NCI-H2107 treated with DMSO at 0.1 percent for 48 hours (cell line): ENCODE measurements at regions not wholly inside any gene's neighbourhood (a gene's known extent, or its start where the extent isn't known, plus 50 kb on each side); places are given as distances from the start of the nearest gene placed in this dataset.

ENCODE experiments used
- DNase-seq: peaks from one replicate; lab custom pipeline; 2025; ENCODE audit not compliant: unreplicated experiment; lab: John Stamatoyannopoulos, UW

DNA sequence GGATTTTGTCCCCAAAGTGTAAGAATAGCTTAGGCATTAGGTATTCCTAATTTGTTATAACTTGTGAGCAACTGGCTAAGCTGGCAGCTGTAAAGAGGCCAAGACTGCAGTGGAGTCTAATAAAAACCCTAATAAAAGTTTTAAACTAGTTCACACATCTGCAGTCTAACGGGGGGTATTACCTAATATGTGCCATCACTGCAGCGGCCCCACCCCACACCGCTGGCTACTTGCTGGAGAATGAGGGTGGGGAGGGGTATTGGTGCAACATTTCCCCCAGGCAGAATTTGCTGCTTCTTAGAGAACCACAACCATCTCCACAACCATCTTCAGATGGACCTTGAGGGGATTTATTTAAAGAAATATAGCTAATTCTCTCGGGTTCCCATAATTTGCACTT, 135.0 kb downstream of the ZC3H11B start:
- no peak for DNase-seq

DNA sequence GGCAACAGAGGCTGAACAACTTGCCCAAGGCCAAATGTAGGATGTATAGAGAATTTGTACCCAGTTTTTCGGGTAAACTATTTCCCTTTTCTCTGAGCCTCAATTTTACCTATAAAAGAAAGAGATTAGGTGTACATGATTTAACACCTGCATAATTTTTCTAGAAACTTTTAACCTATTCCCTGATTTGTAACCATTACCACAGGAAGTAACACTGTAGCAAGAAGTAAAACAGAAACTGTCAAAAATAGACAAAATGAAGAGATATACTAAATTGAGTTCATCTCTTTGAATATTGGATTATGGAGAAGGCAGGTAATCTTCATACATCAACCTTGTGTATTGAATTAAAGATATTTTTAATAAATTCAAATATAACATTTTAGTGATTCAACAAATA, 136.2 kb downstream of the ZC3H11B start:
- DNase-seq: no peak

DNA sequence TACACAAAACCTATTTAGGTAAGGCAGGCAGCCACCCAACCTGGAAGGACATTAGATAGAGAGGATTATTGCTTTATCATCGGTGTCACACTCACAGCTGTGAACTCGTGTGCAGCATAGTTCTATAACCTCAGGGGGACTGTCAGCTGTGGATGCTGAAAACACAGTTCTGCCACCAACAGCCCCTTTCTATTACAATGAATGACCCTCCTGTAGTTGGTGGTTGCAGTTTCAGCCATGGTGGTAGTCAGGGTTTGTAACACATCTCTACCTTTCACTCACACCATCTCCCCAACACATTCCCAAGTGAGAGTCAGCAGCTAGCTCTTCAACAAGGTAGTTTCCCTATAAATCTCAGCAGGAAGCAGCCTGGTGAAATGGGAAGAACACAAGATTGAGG, 136.8 kb downstream of the ZC3H11B start:
- DNase-seq: no peak

DNA sequence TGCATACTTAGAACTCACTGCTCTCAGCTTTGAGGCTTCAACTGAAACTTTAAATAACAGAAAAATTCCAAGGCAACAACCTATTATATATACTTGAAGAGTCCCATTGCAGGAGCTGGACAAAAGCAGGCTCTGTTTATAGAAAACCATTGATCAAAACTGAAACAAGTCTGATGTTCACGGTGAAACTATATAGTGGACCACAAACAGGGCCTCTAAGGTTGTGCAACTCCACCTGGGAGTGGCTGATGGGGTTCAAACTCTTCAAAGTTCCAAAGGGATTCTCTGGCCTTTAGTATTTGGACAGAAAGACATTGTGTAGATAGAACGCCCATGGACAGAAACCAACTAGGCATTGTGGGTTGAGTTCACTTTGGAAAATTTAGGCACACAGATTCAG, 140.3 kb downstream of the ZC3H11B start:
- DNase-seq: no peak

DNA sequence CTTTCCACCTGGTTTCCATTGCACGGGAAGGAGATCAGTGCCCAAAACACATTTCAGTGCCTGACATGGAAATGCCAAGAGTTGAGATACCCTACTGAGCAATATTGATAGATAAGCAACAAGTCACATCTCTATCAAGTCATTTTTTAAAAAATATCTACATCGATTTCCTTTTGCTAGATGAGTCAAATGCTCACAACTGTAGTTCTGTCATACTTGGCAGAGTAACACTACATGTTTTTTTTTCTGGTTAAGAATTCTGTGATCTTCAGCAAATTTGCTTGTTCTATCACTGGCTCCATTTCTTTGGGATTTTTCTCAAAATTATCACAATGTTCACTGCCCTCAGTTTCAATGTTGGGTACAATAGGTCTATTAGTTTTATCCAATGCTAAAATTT, 145.4 kb downstream of the ZC3H11B start:
- DNase-seq: no peak

DNA sequence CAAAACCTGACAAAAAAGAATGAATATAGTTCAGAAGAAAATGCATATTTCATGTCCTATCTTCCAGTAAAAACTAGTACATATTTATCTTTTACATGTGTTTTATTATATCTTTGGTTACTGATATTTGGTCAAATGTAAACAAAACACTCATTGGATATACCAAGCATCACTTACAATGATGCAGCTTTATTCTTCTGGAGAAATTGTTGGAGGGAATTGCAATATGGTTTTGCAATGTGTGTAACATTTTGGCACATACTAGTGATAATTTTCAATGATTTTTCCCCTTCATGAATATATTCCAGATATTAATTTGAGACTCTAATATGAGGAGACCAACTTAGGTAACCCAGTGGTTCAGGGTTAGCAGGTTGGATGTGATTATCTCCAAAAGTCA, 146.1 kb downstream of the ZC3H11B start:
- no peak for DNase-seq

DNA sequence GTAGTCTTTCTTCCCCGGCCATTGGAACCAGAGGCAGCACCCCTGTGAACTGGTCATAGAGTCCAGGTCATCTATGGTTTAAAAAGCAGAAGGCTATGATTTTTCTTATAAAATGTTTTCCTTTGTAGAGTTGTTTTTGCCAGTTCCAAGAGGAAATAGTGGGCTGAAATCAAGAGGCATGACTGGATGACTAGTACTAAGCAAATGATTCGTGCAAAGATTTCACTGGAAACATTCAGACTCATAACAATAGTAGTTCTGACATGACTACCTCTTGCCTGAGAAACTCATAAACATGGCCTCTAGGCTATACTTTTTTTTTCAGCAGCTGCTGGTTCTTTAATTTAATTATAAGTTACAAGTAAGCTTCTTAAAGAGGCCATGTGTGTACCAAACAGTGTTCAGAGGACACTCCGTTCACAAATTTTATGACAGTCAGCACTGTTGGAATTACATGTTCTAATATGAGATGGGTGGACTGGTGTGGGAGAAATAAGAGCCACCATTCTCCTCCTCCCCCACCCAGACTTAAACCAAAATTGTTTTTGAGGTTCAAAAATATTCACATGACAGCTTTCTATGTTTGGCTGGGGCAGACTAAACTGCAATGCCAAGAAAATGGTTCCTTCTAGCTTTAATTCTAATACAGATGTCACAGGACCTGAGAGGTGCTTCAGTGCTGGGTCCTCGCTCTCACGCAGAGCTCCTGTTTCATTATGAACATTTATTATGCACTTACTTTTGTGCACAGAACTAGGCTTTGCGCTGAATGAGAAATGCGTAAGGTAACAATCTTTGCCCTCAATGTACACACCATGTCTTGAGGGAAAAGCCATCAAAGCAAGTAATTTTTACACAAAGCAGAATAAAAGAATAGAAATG, 147.5 kb downstream of the ZC3H11B start:
- DNase-seq: no peak

DNA sequence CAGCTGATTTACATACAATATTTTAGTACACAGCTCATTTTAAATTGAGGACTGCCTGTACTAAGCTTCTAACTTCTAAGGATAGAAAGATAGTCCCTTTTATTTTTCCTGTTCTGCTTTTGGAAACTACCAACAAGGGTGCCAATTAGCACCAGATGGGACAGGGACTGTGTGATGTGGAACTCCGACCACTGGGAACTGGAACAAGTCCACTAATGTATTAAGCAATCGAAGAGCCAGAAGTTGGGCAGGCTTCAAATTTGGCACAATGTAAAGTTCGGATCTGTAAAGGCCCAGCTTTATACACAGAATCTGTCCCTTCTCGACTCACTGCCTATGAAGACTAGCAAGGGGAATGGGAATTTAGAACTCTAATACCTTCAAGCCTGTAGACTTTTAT, 149.3 kb downstream of the ZC3H11B start:
- DNase-seq: no peak

DNA sequence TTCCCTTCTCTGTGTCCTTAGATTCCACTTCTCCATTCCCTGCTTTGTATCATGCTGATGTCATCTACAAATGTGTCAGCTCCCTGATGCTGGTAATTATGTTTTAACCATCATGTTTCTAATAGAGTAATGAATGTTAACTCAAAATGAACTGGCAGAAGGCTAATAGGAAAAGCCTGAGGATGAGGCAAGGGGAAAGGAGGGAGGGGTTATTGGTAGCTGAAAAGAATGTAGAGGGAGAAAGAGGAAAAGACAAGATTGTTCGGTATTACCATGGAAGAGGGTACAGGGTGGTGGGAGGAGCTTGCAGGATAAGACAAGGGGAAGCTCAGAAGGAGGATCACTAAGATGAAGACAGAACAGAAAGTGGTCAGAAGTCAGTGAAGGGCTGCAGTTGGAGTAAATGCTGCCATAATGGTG, 150.9 kb downstream of the ZC3H11B start:
- no peak for DNase-seq

DNA sequence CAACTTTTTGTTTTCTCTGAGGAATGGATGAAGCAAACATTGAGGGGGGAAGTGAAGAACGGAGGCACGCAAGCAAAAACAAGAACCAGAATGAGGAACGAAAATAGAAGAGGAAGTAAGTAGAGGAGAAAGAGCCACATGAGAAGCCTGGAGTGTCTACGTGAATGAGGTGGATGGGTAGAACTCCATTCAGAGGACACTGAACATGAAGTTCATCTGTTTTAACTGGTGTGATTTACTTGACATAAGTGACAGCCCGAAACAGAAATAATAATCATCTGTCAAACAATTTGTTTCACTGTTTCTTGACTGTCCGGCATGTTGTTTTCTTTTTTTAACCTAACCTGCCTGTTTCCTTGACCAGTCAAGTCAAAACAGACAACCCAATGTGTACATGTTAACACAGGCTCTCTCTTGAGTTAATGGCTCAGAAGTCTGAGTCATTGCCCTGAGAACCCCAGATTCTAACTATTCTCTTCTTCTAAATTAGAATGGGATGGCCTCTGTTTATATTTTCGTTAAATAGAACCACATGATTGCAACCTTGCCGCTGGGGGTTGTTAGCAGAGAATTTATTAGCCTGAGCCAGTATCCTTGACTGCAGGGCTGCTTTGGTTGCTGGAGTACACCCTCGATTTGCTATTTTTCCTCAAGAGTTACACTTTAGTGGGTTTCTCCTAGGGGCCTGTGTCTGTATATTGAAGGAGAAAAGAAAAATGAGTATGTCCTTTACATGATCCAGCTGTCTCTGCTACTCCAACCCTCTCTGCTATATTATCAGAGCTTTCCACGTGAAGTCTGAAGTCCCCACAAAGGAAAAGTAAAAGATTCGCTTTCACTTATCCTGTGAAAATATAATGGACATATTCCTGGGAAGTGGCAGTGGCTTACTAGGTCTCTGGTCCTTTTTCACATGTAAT, 151.7 kb downstream of the ZC3H11B start:
- no peak for DNase-seq

DNA sequence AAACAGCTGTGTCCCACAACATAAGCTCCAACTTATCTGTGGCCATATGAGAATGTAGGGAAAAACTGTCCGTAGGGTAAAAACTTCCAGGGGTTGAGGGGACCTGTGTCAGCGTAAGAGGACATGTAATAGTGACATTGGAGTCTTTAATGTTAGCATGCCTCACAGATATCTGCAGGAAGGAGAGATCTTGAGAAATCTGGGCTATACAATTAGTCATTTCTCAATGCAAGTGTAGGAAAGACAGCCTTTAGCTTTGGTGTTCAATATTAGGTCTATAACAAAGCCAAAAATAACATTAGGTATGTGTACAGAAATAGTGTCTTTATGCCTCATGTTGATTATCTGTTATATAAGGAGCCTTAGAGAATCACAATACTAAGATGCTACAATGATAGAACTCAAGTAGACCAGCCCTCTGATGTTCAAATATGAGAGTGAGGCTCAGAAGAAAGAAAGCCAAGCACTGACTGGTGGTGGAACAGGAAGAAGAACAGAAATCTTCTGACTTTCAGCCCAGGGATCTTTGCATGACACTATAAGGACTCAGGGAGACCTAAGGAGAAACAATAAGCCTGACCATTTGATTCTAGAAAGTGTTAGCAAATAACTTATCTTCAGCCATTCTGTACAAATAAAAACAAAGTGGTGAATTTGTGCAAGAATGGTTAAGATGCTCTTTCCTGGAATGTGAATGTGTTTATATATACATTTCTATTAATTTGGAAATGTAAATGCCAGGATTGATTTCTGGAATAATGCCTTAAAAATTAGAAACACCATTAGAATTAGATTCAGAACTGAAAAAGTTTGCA, 152.6 kb downstream of the ZC3H11B start:
- DNase-seq: no peak

DNA sequence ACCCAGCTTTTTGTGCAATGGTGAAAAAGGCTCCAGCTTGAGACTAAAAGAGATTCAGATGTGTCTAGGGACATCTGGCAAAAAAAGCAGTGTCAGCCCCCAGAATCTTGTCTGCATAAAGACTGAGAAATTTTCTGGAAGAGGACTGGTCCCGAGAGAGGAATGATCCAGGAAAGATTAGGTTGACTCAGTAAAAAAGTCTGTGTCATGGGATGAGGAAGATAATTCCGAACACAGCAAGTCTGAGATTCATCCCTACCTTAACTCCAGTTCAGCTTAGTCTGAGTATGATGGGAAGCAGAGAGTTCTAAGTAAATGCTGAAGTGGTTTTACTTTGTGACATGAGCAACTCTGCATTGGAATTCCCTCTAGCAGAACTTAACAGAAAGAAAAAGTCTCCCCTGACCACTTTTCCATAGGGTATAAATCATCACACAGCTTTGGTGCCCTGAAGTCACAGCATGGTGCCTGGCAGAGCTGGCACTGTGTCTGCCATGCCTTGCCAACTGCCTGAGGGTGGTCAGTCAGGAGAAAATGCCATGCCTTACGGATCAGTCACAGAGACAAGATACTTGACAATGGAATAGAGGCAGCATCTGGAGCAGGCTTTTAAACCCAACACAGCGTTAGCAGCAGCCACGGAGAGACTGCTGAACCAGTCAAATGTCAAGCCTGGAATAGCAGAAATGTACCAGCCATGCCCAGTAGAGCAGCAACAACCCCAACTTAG, 153.4 kb downstream of the ZC3H11B start:
- no peak for DNase-seq

DNA sequence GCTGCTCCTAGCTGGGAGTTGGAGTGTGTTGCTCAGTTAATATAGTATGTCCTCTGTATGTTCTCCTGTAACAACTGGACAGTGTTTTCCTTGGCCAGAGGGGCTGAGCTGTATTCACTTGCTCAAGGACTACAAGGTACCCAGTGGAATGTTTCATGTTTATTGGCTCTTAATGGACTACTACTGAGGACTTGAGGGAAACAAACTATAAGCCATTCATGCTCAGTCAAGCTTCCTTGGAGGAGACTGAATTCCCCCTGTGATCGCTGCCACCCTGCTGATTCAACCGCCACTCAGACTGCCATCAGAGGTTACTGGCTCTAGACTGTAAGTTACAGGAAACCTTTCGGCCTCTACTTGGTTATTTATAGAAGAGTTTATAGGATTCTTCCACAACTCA, 166.6 kb downstream of the ZC3H11B start:
- no peak for DNase-seq

DNA sequence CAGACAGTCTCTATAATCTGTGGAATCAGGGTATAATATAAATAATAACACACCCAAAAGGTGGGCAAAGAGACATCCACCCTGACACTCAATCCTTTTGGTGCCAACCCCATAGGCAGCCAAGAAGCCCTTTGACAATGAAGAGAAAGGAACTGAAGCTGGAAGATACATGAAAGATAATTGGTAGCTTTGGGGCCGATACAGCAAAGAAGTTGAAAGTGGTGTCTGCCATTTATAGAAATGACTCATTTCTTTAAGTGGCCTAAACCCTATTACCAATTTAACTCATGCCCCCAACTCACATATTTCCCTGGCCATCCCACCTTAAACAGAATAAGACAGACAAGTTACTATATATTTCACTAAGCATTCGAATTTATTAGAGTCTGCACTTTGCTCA, 167.0 kb downstream of the ZC3H11B start:
- no peak for DNase-seq

DNA sequence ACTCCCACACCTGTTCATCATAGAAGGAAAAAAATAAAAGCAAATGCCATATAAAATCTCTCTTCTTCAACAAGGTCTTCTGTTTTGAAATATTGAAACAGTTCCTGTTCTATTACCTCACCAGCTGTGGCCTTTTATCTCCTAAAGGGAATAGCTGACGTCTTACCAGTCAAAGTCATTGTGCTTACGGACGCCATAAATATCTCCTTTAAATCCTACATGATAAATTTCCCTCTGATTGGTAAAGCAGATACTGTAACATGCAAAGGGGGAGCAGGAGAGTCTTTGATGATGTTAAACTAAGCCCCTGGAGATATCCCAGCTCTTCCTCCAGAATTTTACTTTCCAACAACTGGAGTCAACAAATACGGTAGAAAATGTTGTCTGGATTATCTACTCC, 168.4 kb downstream of the ZC3H11B start:
- DNase-seq: no peak

DNA sequence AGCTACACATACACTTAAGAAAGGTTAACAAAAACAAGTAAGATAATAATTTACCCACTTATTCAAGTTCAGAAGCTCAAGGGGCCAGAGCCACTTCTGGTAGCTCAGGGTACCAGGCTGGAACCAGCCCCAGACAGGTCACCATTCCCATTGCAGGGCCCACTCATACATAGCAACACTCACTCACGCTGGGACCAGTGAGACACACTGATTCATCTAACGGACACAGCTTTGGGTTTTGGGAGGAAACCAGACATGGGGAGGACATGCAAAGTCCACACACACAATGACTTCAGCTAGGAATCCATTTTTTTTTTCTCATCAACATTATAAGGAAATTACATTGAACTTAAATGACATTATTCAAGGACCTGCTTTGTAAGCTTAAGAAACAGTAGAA, 169.1 kb downstream of the ZC3H11B start:
- no peak for DNase-seq

DNA sequence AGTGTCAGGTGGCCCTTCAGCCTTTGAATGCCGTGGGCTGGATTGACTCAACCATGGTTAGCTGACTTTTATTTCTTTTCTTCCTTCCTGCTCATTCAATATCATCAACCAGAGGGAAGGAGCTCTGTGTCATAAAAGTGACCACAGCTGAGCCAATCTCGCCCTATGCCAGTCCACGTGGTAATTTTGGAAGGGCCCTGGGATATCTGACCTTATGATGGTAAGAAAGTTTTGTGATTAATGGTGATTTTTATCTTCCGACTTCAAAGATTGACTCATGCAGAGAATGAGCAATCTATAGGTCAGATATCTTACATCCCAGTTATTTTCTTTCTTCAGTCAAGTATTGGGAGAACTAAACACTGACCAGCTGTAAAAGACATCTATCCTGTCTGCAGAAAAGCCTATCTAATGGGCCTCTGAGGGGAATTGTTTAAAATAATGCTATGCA, 170.3 kb downstream of the ZC3H11B start:
- no peak for DNase-seq

DNA sequence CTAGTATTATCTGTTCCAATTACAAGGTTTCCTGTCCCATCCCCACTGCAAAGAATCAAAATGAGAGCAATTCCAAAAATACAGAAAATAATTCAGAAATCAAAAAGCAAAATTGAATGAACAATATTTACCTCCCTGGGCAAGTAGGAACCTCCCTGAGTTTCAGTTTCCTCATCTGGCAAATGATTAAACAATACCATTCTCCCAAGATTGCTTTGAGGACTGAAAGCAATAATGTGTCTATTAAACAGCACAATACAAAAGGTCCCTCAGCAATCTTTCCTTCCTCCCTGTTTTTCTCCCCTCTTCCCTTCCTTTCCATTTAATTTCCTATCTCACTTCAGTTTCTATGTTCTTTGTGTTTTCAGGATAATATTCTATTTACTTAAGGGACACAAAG, 171.0 kb downstream of the ZC3H11B start:
- DNase-seq: no peak

DNA sequence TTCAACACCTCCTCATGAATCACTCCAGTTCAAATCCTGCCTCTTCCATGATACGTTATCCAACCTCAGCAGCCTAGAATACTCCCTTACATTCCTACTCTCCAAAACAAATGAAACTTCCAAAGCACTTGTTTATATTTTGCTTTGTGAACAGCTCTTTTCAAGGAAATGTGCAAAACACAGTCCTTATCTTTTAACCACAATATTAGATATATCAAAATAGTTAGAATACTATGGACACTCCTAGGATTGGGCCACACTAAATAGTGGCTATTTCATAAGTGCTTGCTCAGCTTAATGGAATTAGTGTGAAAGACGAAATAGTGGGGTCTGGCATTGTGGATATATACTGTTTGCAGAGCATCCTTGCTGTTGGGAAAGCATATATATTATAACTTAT, 173.5 kb downstream of the ZC3H11B start:
- no peak for DNase-seq

DNA sequence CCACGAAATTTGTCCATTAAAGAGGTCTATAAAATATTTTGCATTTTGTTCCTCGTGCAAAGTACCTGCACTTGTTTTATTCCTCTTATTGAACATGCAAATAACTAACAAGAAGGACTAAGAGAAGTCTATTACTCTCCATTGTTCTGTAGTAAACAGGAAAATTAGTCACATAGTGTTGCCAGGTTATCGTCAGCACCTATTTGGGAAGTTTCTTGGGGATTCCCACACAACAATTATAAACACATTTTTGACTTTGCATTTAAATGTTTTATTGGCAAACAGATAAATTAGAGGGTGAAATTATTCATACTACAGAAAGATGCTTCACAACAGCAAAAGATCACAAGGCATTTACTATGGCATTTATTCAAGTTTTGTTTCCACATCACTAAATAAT, 174.5 kb downstream of the ZC3H11B start:
- DNase-seq: no peak

DNA sequence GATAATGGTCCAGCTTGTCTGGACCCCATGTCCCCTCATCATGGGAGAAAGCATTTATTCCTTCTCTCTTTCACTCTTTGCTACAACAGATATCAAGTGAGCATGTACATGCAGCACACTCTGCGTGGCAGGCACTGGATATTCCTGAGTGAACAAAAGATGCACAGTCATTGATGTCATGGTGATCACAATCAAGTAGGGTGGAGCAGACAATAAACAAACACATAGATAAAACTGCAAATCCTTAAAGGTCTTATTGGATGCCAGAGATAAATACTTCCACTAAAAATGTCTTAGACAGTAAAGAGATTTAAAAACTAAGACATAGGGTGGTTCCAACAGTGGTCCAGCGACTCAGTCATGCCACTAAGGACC, 178.0 kb downstream of the ZC3H11B start:
- no peak for DNase-seq
